Activated T-cell treated with anti-CD3 and anti-CD28 coated beads, Interleukin-2, amount 50 U/mL, for 72 hours (primary cell): ENCODE measurements at regions not wholly inside any gene's neighbourhood (a gene's known extent, or its start where the extent isn't known, plus 50 kb on each side); places are given as distances from the start of the nearest gene placed in this dataset.
"Not testable (repeated sequence)": the region's sequence is repeated elsewhere in the genome, so short reads cannot be mapped to it uniquely, and the experiment has no call there.

Experiments
- ATAC-seq, 2 donors: fragments of 150-1000 bp; cut with Tn5 transposase; replicated peaks in 1 of 2; 2 replicates each; pipeline ENCODE4 v1.10.0; 2021; ENCODE audit warnings: moderate library complexity in 2 of 2, mild to moderate bottlenecking in 1 of 2
- DNase-seq, 2 donors: peaks; one replicate each; pipeline ENCODE4 v3.0.0; 2021 to 2022; ENCODE audit warnings: mixed read lengths in 1 of 2
- H3K27ac Mint-ChIP-seq: one replicate; pipeline ENCODE4 v1.8.0; 2022; ENCODE audit warnings: mild to moderate bottlenecking, moderate library complexity, mixed read lengths
- H3K27me3 Mint-ChIP-seq: one replicate; pipeline ENCODE4 v1.8.0; 2022; ENCODE audit warnings: low read depth, mixed read lengths
- H3K36me3 Mint-ChIP-seq, 2 donors: one replicate each; pipeline ENCODE4 v1.8.0; 2022; ENCODE audit warnings: mixed read lengths in 2 of 2, mild to moderate bottlenecking in 1 of 2; ENCODE audit not compliant: insufficient read depth in 2 of 2
- H3K4me1 Mint-ChIP-seq: one replicate; pipeline ENCODE4 v1.8.0; 2022; ENCODE audit warnings: low read depth, mixed read lengths
- H3K4me3 Mint-ChIP-seq, 2 donors: one replicate each; pipeline ENCODE4 v1.8.0; 2022; ENCODE audit warnings: mild to moderate bottlenecking in 2 of 2, mixed read lengths in 2 of 2, moderate library complexity in 2 of 2
- H3K9me3 Mint-ChIP-seq, 2 donors: one replicate each; pipeline ENCODE4 v1.8.0; 2022; ENCODE audit warnings: mixed read lengths in 2 of 2

- H3K9me3 Mint-ChIP-seq: peaks cover 0 to 4% of the 10 kb centered on the region in 2 donors
- ATAC-seq (no peak), DNase-seq (no peak)
- peaks cover 0 to 7% of the 10 kb centered on the region in 2 donors for H3K36me3 Mint-ChIP-seq
- H3K27ac Mint-ChIP-seq: no peak overlapping the region
- H3K4me3 Mint-ChIP-seq: no peak overlapping the region
- H3K4me1 Mint-ChIP-seq: peaks cover 47% of the 10 kb centered on the region
- H3K27me3 Mint-ChIP-seq: no peaks in the 10 kb centered on the region
Observed at GRCh38 chr18:23311351-23312121, 141.6 kb upstream of the RIOK3 start.

DNA sequence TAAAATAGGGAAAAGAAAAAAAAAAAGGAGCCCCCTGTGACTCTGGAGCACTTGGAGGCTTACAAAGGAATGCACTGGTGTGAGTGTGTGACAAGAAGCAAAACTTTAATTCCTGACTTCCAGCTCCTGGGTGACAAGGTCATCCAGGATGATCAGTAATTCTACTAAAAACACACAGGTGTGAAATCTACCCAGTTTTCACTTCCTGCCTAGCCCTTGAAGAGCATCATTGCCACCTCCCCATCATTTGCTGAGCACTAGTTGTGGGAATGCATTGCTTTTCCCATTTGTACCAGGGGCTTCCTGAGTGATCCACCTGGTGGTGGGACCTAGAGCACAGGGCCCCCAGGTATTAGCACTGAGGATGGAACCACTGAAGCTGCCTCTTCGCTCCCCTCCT is 139.7 kb upstream of the RIOK3 start:
- Mint-ChIP-seq H3K4me3 (no peak overlapping the region), H3K4me1 (peaks cover 45% of the 10 kb centered on the region), H3K27ac (no peak overlapping the region), H3K9me3 (peaks cover 0 to 4% of the 10 kb centered on the region in 2 donors), H3K27me3 (no peaks in the 10 kb centered on the region), H3K36me3 (peaks cover 0 to 7% of the 10 kb centered on the region in 2 donors)
- no peak for DNase-seq
- no peak for ATAC-seq

DNA sequence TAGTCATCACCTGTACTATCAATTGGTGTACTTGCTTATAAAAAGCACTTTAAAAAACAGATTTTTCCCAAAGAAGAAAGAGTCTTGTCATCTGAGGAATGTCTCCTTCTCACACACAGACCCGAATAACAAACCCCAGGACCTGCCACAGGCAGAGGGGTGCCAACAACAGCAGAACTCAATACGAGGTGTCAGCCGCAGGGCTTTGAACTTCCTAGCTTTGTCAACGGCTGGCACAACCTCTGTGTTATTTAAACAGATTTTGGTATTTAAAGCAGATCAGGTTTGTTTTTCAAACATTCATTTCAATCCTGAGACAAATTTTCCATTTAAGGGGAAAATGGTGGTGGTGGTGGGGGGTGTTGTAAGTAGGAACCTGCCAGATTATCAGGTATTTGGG is 138.4 kb upstream of the RIOK3 start:
- H3K36me3 Mint-ChIP-seq: peaks cover 0 to 7% of the 10 kb centered on the region in 2 donors
- DNase-seq: no peak
- H3K4me1 Mint-ChIP-seq: peaks cover 42% of the 10 kb centered on the region
- no peak for ATAC-seq
- no peaks in the 10 kb centered on the region for H3K27me3 Mint-ChIP-seq
- H3K9me3 Mint-ChIP-seq: peaks cover 0 to 4% of the 10 kb centered on the region in 2 donors
- H3K4me3 Mint-ChIP-seq: no peak overlapping the region
- H3K27ac Mint-ChIP-seq: no peak overlapping the region

DNA sequence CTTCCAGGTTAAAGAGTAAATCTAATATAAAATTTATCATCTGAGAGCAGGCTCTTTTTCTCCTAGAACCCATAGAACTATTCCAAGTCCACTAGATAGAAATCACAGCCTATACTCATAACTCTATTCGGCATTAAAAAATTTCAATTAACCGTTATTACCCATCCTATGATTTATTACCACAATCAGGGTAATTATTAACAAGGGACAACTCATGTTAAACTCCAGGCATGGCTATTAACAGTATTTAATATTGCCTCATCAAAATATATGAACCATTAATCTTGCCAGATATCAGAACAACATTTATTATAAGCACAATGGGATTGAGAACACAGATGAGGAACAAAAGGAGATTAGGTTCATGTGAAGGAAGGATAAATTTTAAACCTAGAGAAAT is 136.8 kb upstream of the RIOK3 start:
- Mint-ChIP-seq H3K36me3 (peaks cover 0 to 7% of the 10 kb centered on the region in 2 donors), H3K9me3 (peaks cover 0 to 4% of the 10 kb centered on the region in 2 donors), H3K27me3 (no peaks in the 10 kb centered on the region), H3K4me3 (no peak overlapping the region), H3K4me1 (peaks cover 42% of the 10 kb centered on the region), H3K27ac (no peak overlapping the region)
- DNase-seq (no peak), ATAC-seq (no peak)

- H3K4me3 Mint-ChIP-seq: no peak overlapping the region
- no peaks in the 10 kb centered on the region for H3K27me3 Mint-ChIP-seq
- H3K9me3 Mint-ChIP-seq: peaks cover 0 to 4% of the 10 kb centered on the region in 2 donors
- ATAC-seq (no peak), DNase-seq (no peak)
- peaks cover 0 to 7% of the 10 kb centered on the region in 2 donors for H3K36me3 Mint-ChIP-seq
- H3K27ac Mint-ChIP-seq: no peak overlapping the region
- H3K4me1 Mint-ChIP-seq: peaks cover 38% of the 10 kb centered on the region
Observed at GRCh38 chr18:23316988-23317387, 136.1 kb upstream of the RIOK3 start.

DNA sequence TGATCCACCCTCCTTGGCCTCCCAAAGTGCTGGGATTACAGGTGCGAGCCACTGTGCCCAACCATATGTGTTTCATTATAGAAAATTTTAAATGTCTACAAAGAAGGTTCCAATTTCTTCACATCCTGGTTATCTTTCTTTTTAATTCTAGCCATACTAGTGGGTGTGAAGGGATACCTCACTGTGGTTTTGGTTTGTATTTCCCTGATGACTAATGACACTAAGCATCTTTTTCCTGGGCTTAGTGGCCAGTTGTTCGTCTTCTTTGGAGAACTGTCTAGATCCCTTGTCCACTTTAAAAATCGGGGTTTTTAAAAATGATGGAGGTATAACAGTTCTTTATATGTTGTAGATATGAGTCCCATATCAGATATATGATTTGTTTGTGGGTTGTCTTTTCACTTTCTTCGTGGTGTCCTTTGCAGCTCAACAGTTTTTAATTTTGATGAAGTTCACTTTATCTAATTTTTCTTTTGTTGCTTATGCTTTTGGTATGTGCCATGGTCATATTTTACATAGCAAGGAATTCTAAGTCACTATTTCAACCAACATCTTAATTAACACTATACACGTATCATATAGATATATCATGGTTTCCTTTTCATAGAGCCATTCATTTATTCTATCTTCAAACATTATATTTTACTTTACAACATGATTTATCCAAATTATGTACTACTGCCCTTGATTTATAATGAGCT is 135.0 kb upstream of the RIOK3 start:
- H3K9me3 Mint-ChIP-seq: peaks cover 0 to 4% of the 10 kb centered on the region in 2 donors
- H3K4me1 Mint-ChIP-seq: peaks cover 31% of the 10 kb centered on the region

DNA sequence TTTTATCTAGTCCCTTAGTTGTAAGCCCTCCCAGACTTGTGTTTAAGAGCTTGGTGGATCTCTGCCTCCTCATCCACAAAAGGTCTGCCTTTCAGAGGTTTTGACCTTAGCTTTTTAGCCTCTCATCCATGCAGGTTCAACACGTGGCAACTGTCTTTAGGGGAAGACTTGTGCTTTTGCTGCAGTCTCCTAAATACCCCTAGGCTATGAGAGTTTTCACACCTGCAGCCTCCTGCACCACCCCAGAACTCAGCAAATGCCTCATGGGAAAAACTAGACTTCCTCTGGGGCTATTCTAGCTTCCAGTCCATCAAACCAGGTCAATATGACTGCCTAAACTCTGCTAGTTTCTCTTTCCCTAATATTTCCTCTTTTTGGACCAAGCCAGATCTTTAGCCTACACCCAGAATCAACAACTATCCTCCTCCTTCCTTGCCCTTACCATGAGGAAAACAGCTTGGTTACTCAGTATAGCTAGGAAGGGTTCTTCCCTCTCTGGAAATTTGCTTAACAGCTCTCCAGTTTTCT is 132.3 kb upstream of the RIOK3 start:
- no peak overlapping the region for H3K27ac Mint-ChIP-seq
- H3K4me1 Mint-ChIP-seq: peaks cover 18% of the 10 kb centered on the region
- peaks cover 0 to 1% of the 10 kb centered on the region in 2 donors for H3K36me3 Mint-ChIP-seq
- H3K9me3 Mint-ChIP-seq: no peaks in the 10 kb centered on the region
- H3K4me3 Mint-ChIP-seq: no peak overlapping the region
- DNase-seq (no peak), ATAC-seq (no peak)
- H3K27me3 Mint-ChIP-seq: no peaks in the 10 kb centered on the region

More for the DNA sequence above, 135.0 kb upstream of the RIOK3 start:
- DNase-seq (no peak), ATAC-seq (peak; percentile 47 to 52)
- Mint-ChIP-seq H3K27me3 (no peaks in the 10 kb centered on the region), H3K4me3 (no peak overlapping the region), H3K36me3 (peaks cover 0 to 7% of the 10 kb centered on the region in 2 donors), H3K27ac (peak overlapping the region; percentile 61)

GRCh38 chr18:23321996-23322395 is 131.1 kb upstream of the RIOK3 start:
- Mint-ChIP-seq H3K36me3 (peaks cover 2 to 6% of the 10 kb centered on the region in 2 donors), H3K27me3 (no peaks in the 10 kb centered on the region), H3K4me3 (no peak overlapping the region), H3K27ac (no peak overlapping the region), H3K4me1 (peaks cover 15% of the 10 kb centered on the region), H3K9me3 (peaks cover 0 to 5% of the 10 kb centered on the region in 2 donors)
- ATAC-seq (no peak), DNase-seq (no peak)

DNA sequence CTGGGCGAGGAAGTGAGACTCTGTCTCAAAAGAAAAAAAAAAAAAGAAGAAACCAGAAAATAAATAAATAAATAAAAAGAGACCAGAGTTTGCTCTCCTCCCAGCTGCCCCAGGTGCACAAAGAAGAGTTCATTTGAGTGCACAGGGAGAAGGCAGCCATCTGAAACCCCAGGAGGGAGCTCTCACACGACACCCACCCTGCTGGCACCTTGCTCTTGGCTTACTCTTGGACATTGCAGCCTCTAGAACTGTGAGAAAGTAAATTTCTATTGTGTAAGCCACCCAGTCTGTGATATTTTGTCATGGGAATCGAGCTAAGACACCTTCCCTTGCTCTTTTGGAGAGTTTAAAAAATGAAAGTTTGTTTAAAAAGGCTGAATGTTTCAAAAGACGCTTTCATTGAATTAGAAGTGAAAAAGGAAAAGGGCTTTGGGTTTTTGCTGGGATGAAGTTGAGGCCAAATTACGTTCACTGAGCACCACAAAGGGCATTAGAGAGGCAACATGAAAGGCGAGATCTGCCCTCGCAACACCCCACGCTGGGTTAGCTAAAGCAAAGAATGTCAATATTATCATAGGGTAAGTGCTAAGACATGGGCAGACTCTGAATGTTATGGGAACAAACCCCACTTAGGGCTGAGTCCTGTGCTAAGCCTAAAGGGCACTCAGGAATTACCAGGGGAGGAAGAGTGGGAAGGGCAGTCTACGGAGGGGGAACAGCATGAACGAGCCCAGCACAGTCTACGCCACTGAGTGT is 128.9 kb upstream of the RIOK3 start:
- no peak for ATAC-seq
- no peak for DNase-seq
- H3K36me3 Mint-ChIP-seq: peaks cover 2 to 7% of the 10 kb centered on the region in 2 donors
- no peaks in the 10 kb centered on the region for H3K4me1 Mint-ChIP-seq
- no peaks in the 10 kb centered on the region for H3K27me3 Mint-ChIP-seq
- no peak overlapping the region for H3K4me3 Mint-ChIP-seq
- no peak overlapping the region for H3K27ac Mint-ChIP-seq
- peaks cover under 1 to 6% of the 10 kb centered on the region in 2 donors for H3K9me3 Mint-ChIP-seq

GRCh38 chr18:23324861-23325260 is 128.2 kb upstream of the RIOK3 start:
- Mint-ChIP-seq H3K9me3 (peaks cover 4 to 8% of the 10 kb centered on the region in 2 donors), H3K36me3 (peaks cover 2 to 7% of the 10 kb centered on the region in 2 donors), H3K4me1 (no peaks in the 10 kb centered on the region), H3K27me3 (no peaks in the 10 kb centered on the region), H3K27ac (no peak overlapping the region), H3K4me3 (no peak overlapping the region)
- no peak for DNase-seq
- no peak for ATAC-seq

- H3K4me1 Mint-ChIP-seq, ATAC-seq: not testable (repeated sequence)
Observed at GRCh38 chr18:23329671-23330070, 123.4 kb upstream of the RIOK3 start.

GRCh38 chr18:23330423-23330822 is 122.7 kb upstream of the RIOK3 start:
- Mint-ChIP-seq H3K36me3 (peaks cover 2 to 8% of the 10 kb centered on the region in 2 donors), H3K27me3 (no peaks in the 10 kb centered on the region), H3K9me3 (peaks cover 5 to 8% of the 10 kb centered on the region in 2 donors), H3K4me3 (no peak overlapping the region), H3K4me1 (no peaks in the 10 kb centered on the region), H3K27ac (no peak overlapping the region)
- DNase-seq: no peak
- ATAC-seq: no peak

More at GRCh38 chr18:23329671-23330070, 123.4 kb upstream of the RIOK3 start:
- H3K4me3 Mint-ChIP-seq, DNase-seq, H3K36me3 Mint-ChIP-seq, H3K27me3 Mint-ChIP-seq, H3K27ac Mint-ChIP-seq, H3K9me3 Mint-ChIP-seq: not testable (repeated sequence)
